Neuronal stem cell (in vitro differentiated cells): ENCODE measurements at regions not wholly inside any gene's neighbourhood (a gene's known extent, or its start where the extent isn't known, plus 50 kb on each side); places are given as distances from the start of the nearest gene placed in this dataset.

ENCODE experiments used
- DNase-seq: peaks from one replicate; pipeline ENCODE4 v3.0.0-alpha.2; 2013; ENCODE audit warnings: low spot score
- H2AFZ ChIP-seq: one replicate; pipeline ENCODE4 v1.6.1; 2013; ENCODE audit warnings: mild to moderate bottlenecking, low read length, inconsistent platforms
- H2AK5ac ChIP-seq: 2 replicates; pipeline ENCODE4 v1.6.1; 2013; ENCODE audit warnings: low read depth, mild to moderate bottlenecking, inconsistent platforms, low read length, moderate library complexity, mixed read lengths
- H2BK120ac ChIP-seq: 2 replicates; pipeline ENCODE4 v1.6.1; 2013; ENCODE audit warnings: low read depth, mild to moderate bottlenecking, inconsistent platforms, low read length, moderate library complexity, mixed read lengths
- H2BK12ac ChIP-seq: one replicate; pipeline ENCODE4 v1.6.1; 2013; ENCODE audit warnings: low read length, inconsistent platforms
- H2BK15ac ChIP-seq: 2 replicates; pipeline ENCODE4 v1.6.1; 2013; ENCODE audit warnings: mild to moderate bottlenecking, low read length, inconsistent platforms, mixed read lengths
- H2BK5ac ChIP-seq: one replicate; pipeline ENCODE4 v1.6.1; 2013; ENCODE audit warnings: inconsistent platforms, mild to moderate bottlenecking, low read length, moderate library complexity
- H3K14ac ChIP-seq: one replicate; pipeline ENCODE4 v1.6.1; 2013; ENCODE audit warnings: low read length, inconsistent platforms
- H3K18ac ChIP-seq: 2 replicates; pipeline ENCODE4 v1.6.1; 2013; ENCODE audit warnings: low read length, inconsistent platforms
- H3K23ac ChIP-seq: 2 replicates; pipeline ENCODE4 v1.6.1; 2013; ENCODE audit warnings: low read depth, mild to moderate bottlenecking, mixed read lengths, low read length, inconsistent platforms; ENCODE audit not compliant: poor library complexity
- H3K27ac ChIP-seq: replicated peaks from 3 replicates; pipeline ENCODE4 v1.5.1; 2013; ENCODE audit warnings: low read length, inconsistent platforms
- H3K27me3 ChIP-seq, 3 experiments: 2 replicates each; pipeline ENCODE4 v1.6.1; 2013; ENCODE audit warnings: low read length in 3 of 3, mild to moderate bottlenecking in 2 of 3, inconsistent platforms in 1 of 3, low read depth in 1 of 3, mixed read lengths in 1 of 3, moderate library complexity in 1 of 3; ENCODE audit not compliant: control insufficient read depth in 3 of 3, insufficient read depth in 3 of 3
- H3K36me3 ChIP-seq, 2 donors: replicated peaks in 1 of 2; 2 replicates each; pipeline ENCODE4 v1.6.1; 2013; ENCODE audit warnings: low read length in 2 of 2; ENCODE audit not compliant: control insufficient read depth in 2 of 2, insufficient read depth in 2 of 2
- H3K4ac ChIP-seq: 2 replicates; pipeline ENCODE4 v1.6.1; 2013; ENCODE audit warnings: inconsistent platforms, mild to moderate bottlenecking, low read length, moderate library complexity
- H3K4me1 ChIP-seq, 2 donors: 1 replicate in 1 of 2; 2 replicates in 1 of 2; pipeline ENCODE4 v1.6.1; 2013; ENCODE audit warnings: low read length in 2 of 2, low read depth in 1 of 2; ENCODE audit not compliant: control insufficient read depth in 2 of 2, insufficient read depth in 1 of 2
- H3K4me2 ChIP-seq: one replicate; pipeline ENCODE4 v1.6.1; 2013; ENCODE audit warnings: mild to moderate bottlenecking, low read length, inconsistent platforms; ENCODE audit not compliant: insufficient read depth, poor library complexity, severe bottlenecking
- H3K4me3 ChIP-seq, 2 donors: 2 replicates each; pipeline ENCODE4 v1.5.1; 2013; ENCODE audit warnings: low read length in 2 of 2, mild to moderate bottlenecking in 2 of 2, inconsistent platforms in 1 of 2, moderate library complexity in 1 of 2
- H3K79me1 ChIP-seq: one replicate; pipeline ENCODE4 v1.6.1; 2013; ENCODE audit warnings: low read depth, mild to moderate bottlenecking, inconsistent platforms, low read length, moderate library complexity
- H3K9ac ChIP-seq: one replicate; pipeline ENCODE4 v1.6.1; 2013; ENCODE audit warnings: mild to moderate bottlenecking, low read depth, low read length, inconsistent platforms; ENCODE audit not compliant: poor library complexity
- H3K9me3 ChIP-seq, 2 donors: replicated peaks in 1 of 2; 2 replicates each; pipeline versions ENCODE3 to v1.6.1; 2013; ENCODE audit warnings: low read length in 2 of 2, mild to moderate bottlenecking in 2 of 2, inconsistent platforms in 1 of 2, low read depth in 1 of 2, mixed read lengths in 1 of 2, moderate library complexity in 1 of 2; ENCODE audit not compliant: control insufficient read depth in 2 of 2, insufficient read depth in 1 of 2
- H4K8ac ChIP-seq: one replicate; pipeline ENCODE4 v1.6.1; 2013; ENCODE audit warnings: low read depth, mild to moderate bottlenecking, inconsistent platforms, low read length, moderate library complexity
- H4K91ac ChIP-seq: one replicate; pipeline ENCODE4 v1.6.1; 2013; ENCODE audit warnings: low read length, low read depth, mild to moderate bottlenecking, inconsistent platforms; ENCODE audit not compliant: poor library complexity
- WGBS, 2 donors: extraction: QIAGEN DNeasy Blood & Tissue Kit; methylation state at CpG; one replicate each; pipeline ENCODE4 v1.1.7; 2013; ENCODE audit warnings: missing lambda C conversion rate in 2 of 2, mixed read lengths in 1 of 2; ENCODE audit not compliant: insufficient read length in 2 of 2, insufficient replicate concordance in 1 of 2; ENCODE audit errors: extremely low coverage in 2 of 2; 5-methylcytosine and 5-hydroxymethylcytosine counted together

DNA sequence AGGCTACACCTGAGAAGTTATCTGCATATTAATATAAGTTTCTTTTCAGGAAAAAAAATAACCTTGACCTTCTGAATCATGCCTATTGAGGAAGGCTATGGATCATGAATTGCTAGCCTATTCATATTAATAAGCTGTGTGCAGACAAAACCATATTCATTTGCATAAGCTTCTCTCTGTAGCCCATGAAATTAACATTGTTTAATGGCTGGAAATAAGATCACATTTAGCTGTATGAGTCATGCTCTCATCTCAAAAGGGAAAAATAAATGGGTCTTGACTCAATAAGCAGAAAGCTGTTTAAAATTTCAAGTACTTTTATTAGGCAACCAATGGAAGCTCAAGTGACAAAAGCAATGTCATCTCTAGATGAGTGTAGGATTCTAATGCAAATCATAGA is 330.0 kb upstream of the DEPDC1 start:
- no peak overlapping the region for H4K91ac ChIP-seq
- H3K4me2 ChIP-seq, result no peak overlapping the region
- H2BK15ac ChIP-seq, result no peak overlapping the region
- no peaks in the 10 kb centered on the region for H3K79me1 ChIP-seq
- H3K4me3 ChIP-seq, result no peak overlapping the region
- no peak overlapping the region for H2AFZ ChIP-seq
- no peaks in the 10 kb centered on the region for H3K27me3 ChIP-seq
- no peak for DNase-seq
- no peak overlapping the region for H3K23ac ChIP-seq
- H3K9me3 ChIP-seq, result peaks cover 0 to 15% of the 10 kb centered on the region in 2 donors
- no peak overlapping the region for H2AK5ac ChIP-seq
- no peak overlapping the region for H3K9ac ChIP-seq
- H2BK5ac ChIP-seq, result no peak overlapping the region
- H3K4me1 ChIP-seq, result no peaks in the 10 kb centered on the region
- H2BK120ac ChIP-seq, result no peak overlapping the region
- H3K36me3 ChIP-seq, result no peaks in the 10 kb centered on the region
- no peak overlapping the region for H4K8ac ChIP-seq
- no peak overlapping the region for H2BK12ac ChIP-seq
- H3K18ac ChIP-seq, result no peak overlapping the region
- H3K14ac ChIP-seq, result no peak overlapping the region
- H3K4ac ChIP-seq, result no peak overlapping the region
- H3K27ac ChIP-seq, result no peak overlapping the region

DNA sequence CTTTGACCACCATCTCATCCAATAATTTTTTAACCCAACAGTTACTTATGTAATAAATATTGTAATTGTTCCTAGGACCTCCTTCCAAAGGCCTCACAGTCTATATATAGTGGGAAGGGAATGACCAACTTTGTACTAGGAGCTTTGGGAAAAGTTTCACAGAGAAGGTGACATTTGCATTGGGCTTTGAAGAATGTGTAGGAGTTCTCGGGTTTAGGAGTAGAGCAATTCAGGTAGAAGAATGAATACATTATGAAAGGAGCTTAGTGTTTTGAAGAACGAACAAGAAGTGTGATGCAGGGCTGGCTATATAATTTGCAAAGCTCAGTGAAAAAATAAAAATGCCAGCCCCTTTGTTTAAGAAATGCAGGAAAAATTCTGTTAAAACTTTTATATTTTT is 330.4 kb upstream of the DEPDC1 start:
- Histone ChIP-seq H3K4me3 (no peak overlapping the region), H3K18ac (no peak overlapping the region), H3K14ac (no peak overlapping the region), H3K4me2 (no peak overlapping the region), H3K9ac (no peak overlapping the region), H2BK15ac (no peak overlapping the region), H2BK12ac (no peak overlapping the region), H2BK120ac (no peak overlapping the region), H4K8ac (no peak overlapping the region), H2BK5ac (no peak overlapping the region), H3K4me1 (no peaks in the 10 kb centered on the region), H2AK5ac (no peak overlapping the region), H3K9me3 (peaks cover 0 to 15% of the 10 kb centered on the region in 2 donors), H3K27ac (no peak overlapping the region), H3K36me3 (no peaks in the 10 kb centered on the region), H3K27me3 (no peaks in the 10 kb centered on the region), H2AFZ (no peak overlapping the region), H3K4ac (no peak overlapping the region), H4K91ac (no peak overlapping the region), H3K79me1 (no peaks in the 10 kb centered on the region), H3K23ac (no peak overlapping the region)
- no peak for DNase-seq
- no CpG with 5 or more reads among the region's 2 CpGs for WGBS, 2 donors

DNA sequence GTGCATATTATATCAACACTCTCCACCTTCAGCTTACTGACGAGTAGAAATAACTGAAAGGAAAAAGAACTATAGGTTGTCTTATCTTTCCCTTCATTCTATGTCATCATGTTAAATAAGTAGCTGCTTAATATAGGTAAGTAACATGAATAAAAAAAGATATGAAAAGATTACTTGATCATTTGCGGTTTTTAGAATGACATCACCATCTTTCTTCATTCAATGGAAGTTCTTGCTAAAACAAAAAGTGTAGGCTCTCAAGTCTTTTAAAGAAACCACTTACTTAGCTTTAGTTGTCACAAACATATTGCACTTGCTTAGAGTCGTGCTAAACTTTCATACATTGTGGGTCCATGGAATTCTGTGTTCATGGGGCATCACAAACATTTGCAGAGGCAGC is 331.1 kb upstream of the DEPDC1 start:
- no peak overlapping the region for H3K14ac ChIP-seq
- H3K36me3 ChIP-seq, result no peaks in the 10 kb centered on the region
- peaks cover 0 to 15% of the 10 kb centered on the region in 2 donors for H3K9me3 ChIP-seq
- H3K79me1 ChIP-seq, result no peaks in the 10 kb centered on the region
- no peak overlapping the region for H3K27ac ChIP-seq
- no peak overlapping the region for H3K4me2 ChIP-seq
- H2BK5ac ChIP-seq, result no peak overlapping the region
- no peak overlapping the region for H3K4me3 ChIP-seq
- H2BK15ac ChIP-seq, result no peak overlapping the region
- H2BK12ac ChIP-seq, result no peak overlapping the region
- H2BK120ac ChIP-seq, result no peak overlapping the region
- H3K27me3 ChIP-seq, result no peaks in the 10 kb centered on the region
- no peak overlapping the region for H4K91ac ChIP-seq
- no peaks in the 10 kb centered on the region for H3K4me1 ChIP-seq
- WGBS, 2 donors, result no CpG with 5 or more reads among the region's 3 CpGs
- H2AK5ac ChIP-seq, result no peak overlapping the region
- DNase-seq, result no peak
- H3K18ac ChIP-seq, result no peak overlapping the region
- H2AFZ ChIP-seq, result no peak overlapping the region
- H3K9ac ChIP-seq, result no peak overlapping the region
- H3K23ac ChIP-seq, result no peak overlapping the region
- H3K4ac ChIP-seq, result no peak overlapping the region
- no peak overlapping the region for H4K8ac ChIP-seq

DNA sequence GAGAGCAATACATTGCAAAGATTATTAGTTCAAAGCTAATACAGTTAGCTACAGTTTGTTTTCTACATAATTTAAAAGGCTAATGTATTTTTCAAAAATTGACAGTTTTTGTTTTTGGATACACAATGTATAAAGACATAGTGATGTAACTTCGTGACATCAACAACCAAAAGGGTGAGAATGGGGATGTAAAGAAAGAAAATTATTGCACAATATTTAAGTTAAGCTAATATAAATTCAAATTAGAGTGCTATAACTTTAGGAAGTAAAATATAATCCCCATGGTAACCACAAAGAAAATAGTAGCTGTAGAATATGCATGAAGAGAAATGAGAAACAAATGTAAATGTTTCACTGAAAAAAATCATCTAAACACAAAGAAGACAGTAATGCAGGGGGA is 334.4 kb upstream of the DEPDC1 start:
- Histone ChIP-seq H3K27me3 (no peaks in the 10 kb centered on the region), H4K91ac (no peak overlapping the region), H3K4me3 (no peak overlapping the region), H4K8ac (no peak overlapping the region), H2BK15ac (no peak overlapping the region), H2BK120ac (no peak overlapping the region), H3K4me2 (no peak overlapping the region), H3K23ac (no peak overlapping the region), H2BK5ac (no peak overlapping the region), H3K9me3 (peaks cover 0 to 12% of the 10 kb centered on the region in 2 donors), H2BK12ac (no peak overlapping the region), H3K14ac (no peak overlapping the region), H3K4ac (no peak overlapping the region), H3K9ac (no peak overlapping the region), H3K79me1 (no peaks in the 10 kb centered on the region), H2AK5ac (no peak overlapping the region), H3K4me1 (no peaks in the 10 kb centered on the region), H3K36me3 (no peaks in the 10 kb centered on the region), H3K27ac (no peak overlapping the region), H2AFZ (no peak overlapping the region), H3K18ac (no peak overlapping the region)
- WGBS, 2 donors, result no CpG with 5 or more reads among the region's 1 CpG
- no peak for DNase-seq
